Natural killer cell (primary cell): ENCODE measurements at regions not wholly inside any gene's neighbourhood (a gene's known extent, or its start where the extent isn't known, plus 50 kb on each side); places are given as distances from the start of the nearest gene placed in this dataset.

Experiments
- ATAC-seq, 3 donors: fragments of 150-1000 bp in 2 of 3; fragments of 200-7000 bp in 1 of 3; cut with Tn5 transposase; 1 replicate in 1 of 3; 2 replicates in 2 of 3; pipeline ENCODE4 v1.10.0; 2021; ENCODE audit warnings: mild to moderate bottlenecking in 2 of 3, moderate library complexity in 2 of 3
- DNase-seq, 2 donors: peaks; one replicate each; pipeline versions ENCODE4 v3.0.0 to v3.0.0-alpha.2; 2013 to 2021; ENCODE audit warnings: mixed read lengths in 1 of 2
- H3K27ac ChIP-seq: one replicate; pipeline ENCODE4 v1.5.1; 2013; ENCODE audit warnings: mild to moderate bottlenecking, low read length
- H3K27me3 ChIP-seq: one replicate; pipeline ENCODE4 v1.6.1; 2013; ENCODE audit warnings: low read length; ENCODE audit not compliant: control insufficient read depth, insufficient read depth
- H3K36me3 ChIP-seq: one replicate; pipeline ENCODE4 v1.6.1; 2013; ENCODE audit warnings: low read length; ENCODE audit not compliant: control insufficient read depth, insufficient read depth
- H3K4me1 ChIP-seq: one replicate; pipeline ENCODE4 v1.6.1; 2013; ENCODE audit warnings: low read length; ENCODE audit not compliant: control insufficient read depth, insufficient read depth
- H3K4me3 ChIP-seq: one replicate; pipeline ENCODE4 v1.5.1; 2013; ENCODE audit warnings: low read length
- H3K9me3 ChIP-seq: one replicate; pipeline ENCODE4 v1.6.1; 2013; ENCODE audit warnings: low read length; ENCODE audit not compliant: control insufficient read depth, insufficient read depth
- H3K27ac Mint-ChIP-seq, 2 donors: one replicate each; pipeline ENCODE4 v1.8.0; 2022; ENCODE audit warnings: mild to moderate bottlenecking in 2 of 2, mixed read lengths in 2 of 2, moderate library complexity in 1 of 2
- H3K27me3 Mint-ChIP-seq, 2 donors: one replicate each; pipeline ENCODE4 v1.8.0; 2022; ENCODE audit warnings: low read depth in 2 of 2, mixed read lengths in 2 of 2
- H3K36me3 Mint-ChIP-seq: one replicate; pipeline ENCODE4 v1.8.0; 2022; ENCODE audit warnings: mixed read lengths
- H3K4me1 Mint-ChIP-seq, 2 donors: one replicate each; pipeline ENCODE4 v1.8.0; 2022; ENCODE audit warnings: mixed read lengths in 2 of 2
- H3K4me3 Mint-ChIP-seq: one replicate; pipeline ENCODE4 v1.8.0; 2022; ENCODE audit warnings: mild to moderate bottlenecking, moderate library complexity, mixed read lengths
- H3K9me3 Mint-ChIP-seq, 2 donors: one replicate each; pipeline ENCODE4 v1.8.0; 2022; ENCODE audit warnings: mixed read lengths in 2 of 2
- CTCF ChIP-seq: fragments of 200-600 bp; IDR thresholded peaks from one replicate; pipeline ENCODE4 v1.8.0; 2022; ENCODE audit warnings: antibody characterized with exemption
- WGBS: methylation state at CpG from one replicate; pipeline ENCODE4 v1.1.7; 2013; ENCODE audit warnings: missing lambda C conversion rate; ENCODE audit not compliant: insufficient coverage; 5-methylcytosine and 5-hydroxymethylcytosine counted together
- intact Hi-C: fragments of 100-400 bp; cut with micrococcal nuclease; formaldehyde crosslinking; loops from one replicate; pipeline ENCODE4 v1.14.2; 2022

GRCh38 chr13:33377411-33377810 lies 91.9 kb upstream of the STARD13 start:
- no peak for ATAC-seq
- DNase-seq: no peak
- Histone ChIP-seq H3K4me1 (no peaks in the 10 kb centered on the region), H3K4me3 (no peak overlapping the region), H3K27me3 (no peaks in the 10 kb centered on the region), H3K36me3 (no peaks in the 10 kb centered on the region), H3K27ac (no peak overlapping the region), H3K9me3 (no peaks in the 10 kb centered on the region)
- peaks cover 0 to 2% of the 10 kb centered on the region in 2 donors for H3K27me3 Mint-ChIP-seq
- WGBS: no CpG with 5 or more reads among the region's 4 CpGs
- H3K27ac Mint-ChIP-seq: no peak overlapping the region
- no peaks in the 10 kb centered on the region for H3K36me3 Mint-ChIP-seq
- TF ChIP-seq CTCF: no peak
- H3K9me3 Mint-ChIP-seq: no peaks in the 10 kb centered on the region
- no peaks in the 10 kb centered on the region for H3K4me1 Mint-ChIP-seq
- intact Hi-C loops: no loop called here
- no peak overlapping the region for H3K4me3 Mint-ChIP-seq

- H3K27ac ChIP-seq: no peak overlapping the region
- DNase-seq (no peak), ATAC-seq (no peak)
- H3K4me3 ChIP-seq: no peak overlapping the region
- no peak for TF ChIP-seq CTCF
- H3K27me3 Mint-ChIP-seq: peaks cover 0 to 2% of the 10 kb centered on the region in 2 donors
- H3K9me3 Mint-ChIP-seq: no peaks in the 10 kb centered on the region
- intact Hi-C loops: no loop called here
- no peaks in the 10 kb centered on the region for H3K36me3 ChIP-seq
- no peak overlapping the region for H3K4me3 Mint-ChIP-seq
- no peaks in the 10 kb centered on the region for H3K9me3 ChIP-seq
- no peaks in the 10 kb centered on the region for H3K27me3 ChIP-seq
- H3K36me3 Mint-ChIP-seq: no peaks in the 10 kb centered on the region
- H3K27ac Mint-ChIP-seq: no peak overlapping the region
- no peaks in the 10 kb centered on the region for H3K4me1 ChIP-seq
- H3K4me1 Mint-ChIP-seq: no peaks in the 10 kb centered on the region
These were observed 92.3 kb upstream of the STARD13 start for GRCh38 chr13:33377825-33378224.

GRCh38 chr13:33379608-33380007 lies 94.1 kb upstream of the STARD13 start:
- Mint-ChIP-seq H3K4me3 (no peak overlapping the region), H3K4me1 (no peaks in the 10 kb centered on the region), H3K27ac (no peak overlapping the region), H3K36me3 (no peaks in the 10 kb centered on the region), H3K9me3 (no peaks in the 10 kb centered on the region), H3K27me3 (peaks cover 0 to 2% of the 10 kb centered on the region in 2 donors)
- H3K4me1 ChIP-seq: no peaks in the 10 kb centered on the region
- no peak overlapping the region for H3K4me3 ChIP-seq
- no peaks in the 10 kb centered on the region for H3K36me3 ChIP-seq
- DNase-seq: no peak
- TF ChIP-seq CTCF: no peak
- H3K27ac ChIP-seq: no peak overlapping the region
- no peaks in the 10 kb centered on the region for H3K27me3 ChIP-seq
- ATAC-seq: no peak
- no peaks in the 10 kb centered on the region for H3K9me3 ChIP-seq
- intact Hi-C loops: no loop called here

- intact Hi-C loops: no loop called here
- Mint-ChIP-seq H3K27me3 (no peaks in the 10 kb centered on the region), H3K27ac (no peak overlapping the region), H3K4me3 (no peak overlapping the region), H3K4me1 (no peaks in the 10 kb centered on the region), H3K36me3 (no peaks in the 10 kb centered on the region), H3K9me3 (no peaks in the 10 kb centered on the region)
- ATAC-seq (no peak), DNase-seq (no peak)
- Histone ChIP-seq H3K9me3 (no peaks in the 10 kb centered on the region), H3K27me3 (no peaks in the 10 kb centered on the region), H3K27ac (no peak overlapping the region), H3K36me3 (no peaks in the 10 kb centered on the region), H3K4me1 (no peaks in the 10 kb centered on the region), H3K4me3 (no peak overlapping the region)
- WGBS: 69% methylated on average over 2 of the region's 3 CpGs
- no peak for TF ChIP-seq CTCF
These were observed 95.0 kb upstream of the STARD13 start for GRCh38 chr13:33380487-33381079.
